NB4 (cell line): ENCODE measurements at regions not wholly inside any gene's neighbourhood (a gene's known extent, or its start where the extent isn't known, plus 50 kb on each side); places are given as distances from the start of the nearest gene placed in this dataset.

Source experiments
- CTCF ChIP-seq: IDR thresholded peaks from one replicate; pipeline ENCODE4 v1.5.1; 2012; ENCODE audit warnings: low read depth, low read length
- MYC ChIP-seq: IDR thresholded peaks from 2 replicates; pipeline ENCODE4 v1.6.1; 2011; ENCODE audit warnings: low read depth, low read length
- POLR2A ChIP-seq: IDR thresholded peaks from 2 replicates; pipeline ENCODE4 v1.6.1; 2011; ENCODE audit warnings: mild to moderate bottlenecking; ENCODE audit not compliant: insufficient read length; ENCODE audit errors: extremely low read depth
- TF ChIP-seq, protein P1 (sequence below): IDR thresholded peaks from 2 replicates; pipeline ENCODE4 v1.6.1; 2011; ENCODE audit warnings: low read depth, low read length

DNA sequence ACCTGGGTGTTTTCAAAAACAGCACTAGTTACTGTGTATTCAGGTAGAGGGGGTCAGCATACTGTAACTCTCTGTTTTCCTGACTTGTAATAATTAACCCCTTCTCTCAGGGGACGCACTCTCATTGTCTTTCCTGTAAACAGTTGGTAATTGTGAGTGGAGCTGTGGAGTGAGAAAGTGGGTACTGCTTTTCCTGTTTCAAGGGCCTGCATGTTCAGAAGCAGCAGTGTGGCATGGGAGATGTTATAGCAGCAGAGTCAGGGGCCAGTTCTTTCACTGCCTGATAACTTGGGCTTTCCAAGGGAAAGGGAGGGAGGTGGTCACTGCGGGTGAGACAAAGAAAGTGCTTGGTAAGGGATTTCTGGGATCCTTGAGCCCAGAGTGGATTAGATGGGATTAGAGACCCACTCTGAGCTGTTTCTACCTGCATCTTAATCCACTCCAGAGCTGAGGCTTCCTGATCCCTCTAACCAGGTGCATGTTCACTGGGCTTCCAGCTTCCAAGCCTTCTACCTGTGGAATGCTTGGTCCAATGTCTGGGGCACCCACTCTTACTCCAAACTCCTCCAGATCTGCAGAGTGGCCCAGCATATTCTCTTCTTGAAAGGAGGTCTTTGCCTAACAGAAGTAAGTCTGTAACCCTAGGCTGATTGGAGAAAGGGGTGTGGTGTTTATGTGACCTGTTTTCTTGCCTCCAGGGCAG is 105.2 kb downstream of the RPLP1 start:
- TF ChIP-seq CTCF = no peak
- no peak for TF ChIP-seq POLR2A
- TF ChIP-seq, protein P1, sequence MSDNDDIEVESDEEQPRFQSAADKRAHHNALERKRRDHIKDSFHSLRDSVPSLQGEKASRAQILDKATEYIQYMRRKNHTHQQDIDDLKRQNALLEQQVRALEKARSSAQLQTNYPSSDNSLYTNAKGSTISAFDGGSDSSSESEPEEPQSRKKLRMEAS = no peak
- TF ChIP-seq MYC = no peak
